ENCODE measurements at regions not wholly inside any gene's neighbourhood (a gene's known extent, or its start where the extent isn't known, plus 50 kb on each side); places are given as distances from the start of the nearest gene placed in this dataset.
A peak's percentile ranks its signal among the peaks of the same experiment; 100 is the strongest.

GRCh38 chr4:32560306-32560705 is 1840.1 kb downstream of the PCDH7 start:
- H3K27ac ChIP-seq = no peak overlapping the region
- no peak for DNase-seq (ENCODE audit: low spot score)
- H3K4me3 ChIP-seq = no peak overlapping the region
- TF ChIP-seq, protein P1, sequence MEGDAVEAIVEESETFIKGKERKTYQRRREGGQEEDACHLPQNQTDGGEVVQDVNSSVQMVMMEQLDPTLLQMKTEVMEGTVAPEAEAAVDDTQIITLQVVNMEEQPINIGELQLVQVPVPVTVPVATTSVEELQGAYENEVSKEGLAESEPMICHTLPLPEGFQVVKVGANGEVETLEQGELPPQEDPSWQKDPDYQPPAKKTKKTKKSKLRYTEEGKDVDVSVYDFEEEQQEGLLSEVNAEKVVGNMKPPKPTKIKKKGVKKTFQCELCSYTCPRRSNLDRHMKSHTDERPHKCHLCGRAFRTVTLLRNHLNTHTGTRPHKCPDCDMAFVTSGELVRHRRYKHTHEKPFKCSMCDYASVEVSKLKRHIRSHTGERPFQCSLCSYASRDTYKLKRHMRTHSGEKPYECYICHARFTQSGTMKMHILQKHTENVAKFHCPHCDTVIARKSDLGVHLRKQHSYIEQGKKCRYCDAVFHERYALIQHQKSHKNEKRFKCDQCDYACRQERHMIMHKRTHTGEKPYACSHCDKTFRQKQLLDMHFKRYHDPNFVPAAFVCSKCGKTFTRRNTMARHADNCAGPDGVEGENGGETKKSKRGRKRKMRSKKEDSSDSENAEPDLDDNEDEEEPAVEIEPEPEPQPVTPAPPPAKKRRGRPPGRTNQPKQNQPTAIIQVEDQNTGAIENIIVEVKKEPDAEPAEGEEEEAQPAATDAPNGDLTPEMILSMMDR (IDR thresholded peaks at IDR 0.05) = no peak

GRCh38 chr4:32562010-32562409 is 1841.8 kb downstream of the PCDH7 start:
- no peak for DNase-seq (ENCODE audit: low spot score)
- TF ChIP-seq, protein P1 (IDR thresholded peaks at IDR 0.05) = no peak
- H3K4me3 ChIP-seq = no peak overlapping the region
- no peak overlapping the region for H3K27ac ChIP-seq

GRCh38 chr4:32564626-32565025 is 1844.5 kb downstream of the PCDH7 start:
- H3K27ac ChIP-seq = no peak overlapping the region
- no peak for DNase-seq (ENCODE audit: low spot score)
- TF ChIP-seq, protein P1 (IDR thresholded peaks at IDR 0.05) = no peak
- H3K4me3 ChIP-seq = no peak overlapping the region

DNA sequence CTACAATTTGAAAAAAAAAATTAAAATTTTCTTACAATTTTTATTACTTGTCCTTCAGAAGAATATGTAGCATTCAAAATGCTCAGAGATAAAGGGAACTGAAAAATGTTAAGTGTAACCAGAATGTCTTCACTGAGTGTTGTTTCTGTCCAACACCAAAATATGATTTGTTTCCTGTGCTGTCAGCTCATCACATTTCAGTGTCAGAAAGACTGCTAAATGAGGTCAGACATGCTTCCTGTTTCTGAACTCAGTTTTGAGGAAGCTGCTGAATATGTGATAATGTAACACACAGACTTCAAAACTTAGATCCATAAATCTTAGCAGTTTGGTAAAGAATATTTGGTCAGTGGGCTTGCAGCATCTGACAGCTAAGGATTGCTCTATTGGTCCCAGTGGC is 1849.7 kb downstream of the PCDH7 start:
- TF ChIP-seq, protein P1 (IDR thresholded peaks at IDR 0.05) = no peak
- Histone ChIP-seq H3K27ac (peak overlapping the region in 1 of 2 donors; percentile 7), H3K4me3 (no peak overlapping the region)
- no peak for DNase-seq (ENCODE audit: low spot score)

- no peak for DNase-seq (ENCODE audit: low spot score)
- TF ChIP-seq, protein P1 (IDR thresholded peaks at IDR 0.05) = no peak
- H3K27ac ChIP-seq = no peak overlapping the region
- no peak overlapping the region for H3K4me3 ChIP-seq
Measured at GRCh38 chr4:32572366-32572765, 1852.2 kb downstream of the PCDH7 start.

GRCh38 chr4:32574803-32575202 is 1854.6 kb downstream of the PCDH7 start:
- no peak for DNase-seq (ENCODE audit: low spot score)
- TF ChIP-seq, protein P1 (IDR thresholded peaks at IDR 0.05) = no peak
- Histone ChIP-seq H3K4me3 (no peak overlapping the region), H3K27ac (no peak overlapping the region)

- TF ChIP-seq, protein P1 (IDR thresholded peaks at IDR 0.05) = no peak
- DNase-seq (ENCODE audit: low spot score) = no peak
- no peak overlapping the region for H3K27ac ChIP-seq
- H3K4me3 ChIP-seq = no peak overlapping the region
Measured at GRCh38 chr4:32589097-32589496, 1868.9 kb downstream of the PCDH7 start.
